Left kidney (tissue), 1 donor: ENCODE measurements at regions not wholly inside any gene's neighbourhood (a gene's known extent, or its start where the extent isn't known, plus 50 kb on each side); places are given as distances from the start of the nearest gene placed in this dataset.
"Not testable (repeated sequence)": the region's sequence is repeated elsewhere in the genome, so short reads cannot be mapped to it uniquely, and the experiment has no call there.

ENCODE experiments used
- DNase-seq: peaks from one replicate; pipeline ENCODE4 v3.0.0-alpha.2; 2013

GRCh38 chr15:37416103-37416502, 315.8 kb upstream of the MEIS2 start:
- no peak for DNase-seq

- no peak for DNase-seq
These were observed 325.2 kb upstream of the MEIS2 start for GRCh38 chr15:37425541-37425940.

- DNase-seq: not testable (repeated sequence)
These were observed 327.0 kb upstream of the MEIS2 start for GRCh38 chr15:37427393-37427792.

- DNase-seq: no peak
These were observed 346.6 kb upstream of the MEIS2 start for GRCh38 chr15:37446921-37447320.

- DNase-seq: no peak
These were observed 352.1 kb upstream of the MEIS2 start for GRCh38 chr15:37452498-37452897.

- DNase-seq: no peak
These were observed 380.1 kb upstream of the MEIS2 start for GRCh38 chr15:37480482-37480881.

- DNase-seq: no peak
These were observed 380.8 kb upstream of the MEIS2 start for GRCh38 chr15:37481126-37481525.

GRCh38 chr15:37483779-37484178, 383.4 kb upstream of the MEIS2 start:
- no peak for DNase-seq

GRCh38 chr15:37485056-37485455, 384.7 kb upstream of the MEIS2 start:
- DNase-seq: no peak

GRCh38 chr15:37490707-37491106, 390.4 kb upstream of the MEIS2 start:
- no peak for DNase-seq

GRCh38 chr15:37516621-37517020, 416.3 kb upstream of the MEIS2 start:
- DNase-seq: no peak

GRCh38 chr15:37517191-37517895, 417.0 kb upstream of the MEIS2 start:
- no peak for DNase-seq

- no peak for DNase-seq
These were observed 416.0 kb upstream of the TMCO5A start for GRCh38 chr15:37518436-37518835.

- DNase-seq: no peak
These were observed 414.4 kb upstream of the TMCO5A start for GRCh38 chr15:37520026-37520425.

- DNase-seq: no peak
These were observed 413.6 kb upstream of the TMCO5A start for GRCh38 chr15:37520882-37521281.

GRCh38 chr15:37524601-37525000, 409.8 kb upstream of the TMCO5A start:
- no peak for DNase-seq

- no peak for DNase-seq
These were observed 406.0 kb upstream of the TMCO5A start for GRCh38 chr15:37528432-37528831.

GRCh38 chr15:37536967-37537605, 397.4 kb upstream of the TMCO5A start:
- DNase-seq: no peak

GRCh38 chr15:37537802-37538201, 396.6 kb upstream of the TMCO5A start:
- no peak for DNase-seq

GRCh38 chr15:37548116-37548515, 386.3 kb upstream of the TMCO5A start:
- DNase-seq: no peak

- no peak for DNase-seq
These were observed 383.9 kb upstream of the TMCO5A start for GRCh38 chr15:37550360-37551024.

- no peak for DNase-seq
These were observed 362.0 kb upstream of the TMCO5A start for GRCh38 chr15:37572401-37572800.

GRCh38 chr15:37574985-37575384, 359.5 kb upstream of the TMCO5A start:
- no peak for DNase-seq

- DNase-seq: no peak
These were observed 357.5 kb upstream of the TMCO5A start for GRCh38 chr15:37576952-37577351.
